ENCODE measurements at regions not wholly inside any gene's neighbourhood (a gene's known extent, or its start where the extent isn't known, plus 50 kb on each side); places are given as distances from the start of the nearest gene placed in this dataset.

DNA sequence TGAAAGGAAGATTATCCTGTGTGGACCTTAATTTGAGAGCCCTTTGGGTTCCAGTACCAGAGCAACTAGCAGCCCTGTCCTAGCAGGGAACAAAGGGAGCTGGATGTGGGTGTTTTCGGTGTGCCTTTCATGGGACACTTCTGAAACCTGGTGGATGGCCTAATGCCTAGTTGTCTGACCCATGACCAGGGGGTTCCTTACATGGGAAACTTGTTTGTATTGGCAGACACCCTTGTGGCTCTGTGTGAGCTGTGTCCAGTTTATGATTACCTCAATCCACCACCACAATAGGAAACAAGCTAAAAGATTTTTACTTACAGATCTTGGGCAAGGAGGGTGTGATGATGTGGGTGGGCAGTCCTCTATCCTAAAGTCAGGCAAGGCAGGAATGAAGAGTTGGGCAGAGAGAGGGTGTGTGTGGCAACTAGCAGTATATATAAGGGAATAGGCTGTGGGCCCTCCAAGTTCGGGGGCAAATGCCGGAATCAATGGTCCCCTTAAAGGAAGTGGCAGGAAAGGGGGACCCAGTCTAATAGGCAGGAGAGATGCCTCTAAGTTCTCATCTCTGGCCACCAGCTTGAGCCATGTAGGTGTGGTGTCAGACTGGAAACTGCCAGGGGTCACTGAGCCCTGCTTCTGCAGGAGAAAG lies 264.6 kb downstream of the QKI start:
- TF ChIP-seq, protein P1, sequence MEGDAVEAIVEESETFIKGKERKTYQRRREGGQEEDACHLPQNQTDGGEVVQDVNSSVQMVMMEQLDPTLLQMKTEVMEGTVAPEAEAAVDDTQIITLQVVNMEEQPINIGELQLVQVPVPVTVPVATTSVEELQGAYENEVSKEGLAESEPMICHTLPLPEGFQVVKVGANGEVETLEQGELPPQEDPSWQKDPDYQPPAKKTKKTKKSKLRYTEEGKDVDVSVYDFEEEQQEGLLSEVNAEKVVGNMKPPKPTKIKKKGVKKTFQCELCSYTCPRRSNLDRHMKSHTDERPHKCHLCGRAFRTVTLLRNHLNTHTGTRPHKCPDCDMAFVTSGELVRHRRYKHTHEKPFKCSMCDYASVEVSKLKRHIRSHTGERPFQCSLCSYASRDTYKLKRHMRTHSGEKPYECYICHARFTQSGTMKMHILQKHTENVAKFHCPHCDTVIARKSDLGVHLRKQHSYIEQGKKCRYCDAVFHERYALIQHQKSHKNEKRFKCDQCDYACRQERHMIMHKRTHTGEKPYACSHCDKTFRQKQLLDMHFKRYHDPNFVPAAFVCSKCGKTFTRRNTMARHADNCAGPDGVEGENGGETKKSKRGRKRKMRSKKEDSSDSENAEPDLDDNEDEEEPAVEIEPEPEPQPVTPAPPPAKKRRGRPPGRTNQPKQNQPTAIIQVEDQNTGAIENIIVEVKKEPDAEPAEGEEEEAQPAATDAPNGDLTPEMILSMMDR (IDR thresholded peaks at IDR 0.05; ENCODE audit: low read length) = no peak
- TF ChIP-seq EZH2 (optimal IDR thresholded peaks at IDR 0.05; ENCODE audit: low read depth, low read length) = no peak

Measured in MM.1S (cell line).